Thyroid gland (tissue), 4 donors: ENCODE measurements at regions not wholly inside any gene's neighbourhood (a gene's known extent, or its start where the extent isn't known, plus 50 kb on each side); places are given as distances from the start of the nearest gene placed in this dataset.
"Not testable (repeated sequence)": the region's sequence is repeated elsewhere in the genome, so short reads cannot be mapped to it uniquely, and the experiment has no call there.

Experiments
- POLR2A ChIP-seq, 2 donors: fragments of 450-650 bp; IDR thresholded peaks; one replicate each; pipeline ENCODE4 v1.6.1; 2017; ENCODE audit warnings: antibody characterized with exemption in 2 of 2, mild to moderate bottlenecking in 2 of 2, moderate library complexity in 1 of 2
- TF ChIP-seq, protein P1 (sequence below), 6 experiments: fragments of 200-600 bp in 3 of 6; fragments of 450-650 bp in 3 of 6; sonication (generic) in 3 of 6; IDR thresholded peaks; one replicate each; pipeline ENCODE4 v1.5.1; 2016 to 2019; ENCODE audit warnings: antibody characterized with exemption in 6 of 6, mild to moderate bottlenecking in 2 of 6, inconsistent platforms in 1 of 6, moderate library complexity in 1 of 6

DNA sequence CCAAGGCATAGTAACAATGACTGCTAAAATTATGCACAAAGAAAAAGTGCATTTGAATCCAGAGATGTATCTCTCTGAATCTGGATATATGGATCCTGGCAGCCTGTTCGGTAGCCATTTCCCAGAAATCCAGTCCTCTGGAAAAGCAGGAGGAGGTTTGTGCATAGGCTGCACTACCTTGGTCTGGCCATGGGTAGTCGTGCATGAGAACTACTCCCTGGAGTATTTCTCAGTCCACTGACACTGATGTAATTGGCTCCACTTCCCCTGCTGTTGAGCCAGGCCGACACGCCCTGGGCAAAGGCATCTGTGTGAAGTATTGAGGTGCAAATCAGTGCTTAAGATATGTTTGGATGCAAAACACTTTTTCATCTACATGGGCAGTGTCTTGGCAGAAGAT lies 2793.8 kb downstream of the RPIA start:
- not testable (repeated sequence) for TF ChIP-seq POLR2A (IDR thresholded peaks at IDR 0.05)
- TF ChIP-seq, protein P1, sequence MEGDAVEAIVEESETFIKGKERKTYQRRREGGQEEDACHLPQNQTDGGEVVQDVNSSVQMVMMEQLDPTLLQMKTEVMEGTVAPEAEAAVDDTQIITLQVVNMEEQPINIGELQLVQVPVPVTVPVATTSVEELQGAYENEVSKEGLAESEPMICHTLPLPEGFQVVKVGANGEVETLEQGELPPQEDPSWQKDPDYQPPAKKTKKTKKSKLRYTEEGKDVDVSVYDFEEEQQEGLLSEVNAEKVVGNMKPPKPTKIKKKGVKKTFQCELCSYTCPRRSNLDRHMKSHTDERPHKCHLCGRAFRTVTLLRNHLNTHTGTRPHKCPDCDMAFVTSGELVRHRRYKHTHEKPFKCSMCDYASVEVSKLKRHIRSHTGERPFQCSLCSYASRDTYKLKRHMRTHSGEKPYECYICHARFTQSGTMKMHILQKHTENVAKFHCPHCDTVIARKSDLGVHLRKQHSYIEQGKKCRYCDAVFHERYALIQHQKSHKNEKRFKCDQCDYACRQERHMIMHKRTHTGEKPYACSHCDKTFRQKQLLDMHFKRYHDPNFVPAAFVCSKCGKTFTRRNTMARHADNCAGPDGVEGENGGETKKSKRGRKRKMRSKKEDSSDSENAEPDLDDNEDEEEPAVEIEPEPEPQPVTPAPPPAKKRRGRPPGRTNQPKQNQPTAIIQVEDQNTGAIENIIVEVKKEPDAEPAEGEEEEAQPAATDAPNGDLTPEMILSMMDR (IDR thresholded peaks at IDR 0.05): not testable (repeated sequence)
